ENCODE measurements at regions not wholly inside any gene's neighbourhood (a gene's known extent, or its start where the extent isn't known, plus 50 kb on each side); places are given as distances from the start of the nearest gene placed in this dataset.

DNA sequence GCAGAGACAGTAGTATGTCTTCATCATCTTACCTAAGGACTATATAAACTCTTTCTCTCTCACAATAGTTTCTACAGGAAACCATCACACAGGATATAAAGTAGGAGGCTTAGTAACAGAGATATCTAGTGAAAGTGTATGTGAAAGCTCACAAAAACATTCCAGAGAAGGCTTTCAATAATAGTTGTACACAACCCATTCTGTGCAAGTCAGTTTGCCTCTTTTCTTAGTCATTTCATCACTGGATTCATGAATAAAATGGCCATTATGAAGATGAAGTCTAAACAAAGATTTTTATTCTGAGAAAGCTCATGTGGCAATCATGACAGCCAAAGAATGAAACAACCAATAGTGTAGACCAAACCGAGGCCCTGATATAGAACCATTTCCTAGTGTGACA is 178.8 kb downstream of the GNAT3 start:
- Mint-ChIP-seq H3K4me3 (no peak overlapping the region), H3K36me3 (no peaks in the 10 kb centered on the region), H3K27ac (no peak overlapping the region), H3K27me3 (ENCODE audit: low read depth) (no peaks in the 10 kb centered on the region), H3K9me3 (peaks cover 7% of the 10 kb centered on the region), H3K4me1 (no peaks in the 10 kb centered on the region)
- DNase-seq (ENCODE audit: low spot score) (no peak), ATAC-seq (no peak)
- ChIA-PET CTCF (interaction anchor here (0.6 kb wide), 1 partner anchor 253 kb away, joined by 3 read pairs; no protein-coding TSS in a partner anchor), POLR2A (no interaction called here)
- TF ChIP-seq, protein P1, sequence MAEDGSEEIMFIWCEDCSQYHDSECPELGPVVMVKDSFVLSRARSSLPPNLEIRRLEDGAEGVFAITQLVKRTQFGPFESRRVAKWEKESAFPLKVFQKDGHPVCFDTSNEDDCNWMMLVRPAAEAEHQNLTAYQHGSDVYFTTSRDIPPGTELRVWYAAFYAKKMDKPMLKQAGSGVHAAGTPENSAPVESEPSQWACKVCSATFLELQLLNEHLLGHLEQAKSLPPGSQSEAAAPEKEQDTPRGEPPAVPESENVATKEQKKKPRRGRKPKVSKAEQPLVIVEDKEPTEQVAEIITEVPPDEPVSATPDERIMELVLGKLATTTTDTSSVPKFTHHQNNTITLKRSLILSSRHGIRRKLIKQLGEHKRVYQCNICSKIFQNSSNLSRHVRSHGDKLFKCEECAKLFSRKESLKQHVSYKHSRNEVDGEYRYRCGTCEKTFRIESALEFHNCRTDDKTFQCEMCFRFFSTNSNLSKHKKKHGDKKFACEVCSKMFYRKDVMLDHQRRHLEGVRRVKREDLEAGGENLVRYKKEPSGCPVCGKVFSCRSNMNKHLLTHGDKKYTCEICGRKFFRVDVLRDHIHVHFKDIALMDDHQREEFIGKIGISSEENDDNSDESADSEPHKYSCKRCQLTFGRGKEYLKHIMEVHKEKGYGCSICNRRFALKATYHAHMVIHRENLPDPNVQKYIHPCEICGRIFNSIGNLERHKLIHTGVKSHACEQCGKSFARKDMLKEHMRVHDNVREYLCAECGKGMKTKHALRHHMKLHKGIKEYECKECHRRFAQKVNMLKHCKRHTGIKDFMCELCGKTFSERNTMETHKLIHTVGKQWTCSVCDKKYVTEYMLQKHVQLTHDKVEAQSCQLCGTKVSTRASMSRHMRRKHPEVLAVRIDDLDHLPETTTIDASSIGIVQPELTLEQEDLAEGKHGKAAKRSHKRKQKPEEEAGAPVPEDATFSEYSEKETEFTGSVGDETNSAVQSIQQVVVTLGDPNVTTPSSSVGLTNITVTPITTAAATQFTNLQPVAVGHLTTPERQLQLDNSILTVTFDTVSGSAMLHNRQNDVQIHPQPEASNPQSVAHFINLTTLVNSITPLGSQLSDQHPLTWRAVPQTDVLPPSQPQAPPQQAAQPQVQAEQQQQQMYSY (CRISPR knock-in tag; IDR thresholded peaks at IDR 0.05), result no peak
- TF ChIP-seq, protein P2, sequence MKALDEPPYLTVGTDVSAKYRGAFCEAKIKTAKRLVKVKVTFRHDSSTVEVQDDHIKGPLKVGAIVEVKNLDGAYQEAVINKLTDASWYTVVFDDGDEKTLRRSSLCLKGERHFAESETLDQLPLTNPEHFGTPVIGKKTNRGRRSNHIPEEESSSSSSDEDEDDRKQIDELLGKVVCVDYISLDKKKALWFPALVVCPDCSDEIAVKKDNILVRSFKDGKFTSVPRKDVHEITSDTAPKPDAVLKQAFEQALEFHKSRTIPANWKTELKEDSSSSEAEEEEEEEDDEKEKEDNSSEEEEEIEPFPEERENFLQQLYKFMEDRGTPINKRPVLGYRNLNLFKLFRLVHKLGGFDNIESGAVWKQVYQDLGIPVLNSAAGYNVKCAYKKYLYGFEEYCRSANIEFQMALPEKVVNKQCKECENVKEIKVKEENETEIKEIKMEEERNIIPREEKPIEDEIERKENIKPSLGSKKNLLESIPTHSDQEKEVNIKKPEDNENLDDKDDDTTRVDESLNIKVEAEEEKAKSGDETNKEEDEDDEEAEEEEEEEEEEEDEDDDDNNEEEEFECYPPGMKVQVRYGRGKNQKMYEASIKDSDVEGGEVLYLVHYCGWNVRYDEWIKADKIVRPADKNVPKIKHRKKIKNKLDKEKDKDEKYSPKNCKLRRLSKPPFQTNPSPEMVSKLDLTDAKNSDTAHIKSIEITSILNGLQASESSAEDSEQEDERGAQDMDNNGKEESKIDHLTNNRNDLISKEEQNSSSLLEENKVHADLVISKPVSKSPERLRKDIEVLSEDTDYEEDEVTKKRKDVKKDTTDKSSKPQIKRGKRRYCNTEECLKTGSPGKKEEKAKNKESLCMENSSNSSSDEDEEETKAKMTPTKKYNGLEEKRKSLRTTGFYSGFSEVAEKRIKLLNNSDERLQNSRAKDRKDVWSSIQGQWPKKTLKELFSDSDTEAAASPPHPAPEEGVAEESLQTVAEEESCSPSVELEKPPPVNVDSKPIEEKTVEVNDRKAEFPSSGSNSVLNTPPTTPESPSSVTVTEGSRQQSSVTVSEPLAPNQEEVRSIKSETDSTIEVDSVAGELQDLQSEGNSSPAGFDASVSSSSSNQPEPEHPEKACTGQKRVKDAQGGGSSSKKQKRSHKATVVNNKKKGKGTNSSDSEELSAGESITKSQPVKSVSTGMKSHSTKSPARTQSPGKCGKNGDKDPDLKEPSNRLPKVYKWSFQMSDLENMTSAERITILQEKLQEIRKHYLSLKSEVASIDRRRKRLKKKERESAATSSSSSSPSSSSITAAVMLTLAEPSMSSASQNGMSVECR (CRISPR knock-in tag; IDR thresholded peaks at IDR 0.05; ENCODE audit: borderline replicate concordance), result no peak
- TF ChIP-seq, protein P3, sequence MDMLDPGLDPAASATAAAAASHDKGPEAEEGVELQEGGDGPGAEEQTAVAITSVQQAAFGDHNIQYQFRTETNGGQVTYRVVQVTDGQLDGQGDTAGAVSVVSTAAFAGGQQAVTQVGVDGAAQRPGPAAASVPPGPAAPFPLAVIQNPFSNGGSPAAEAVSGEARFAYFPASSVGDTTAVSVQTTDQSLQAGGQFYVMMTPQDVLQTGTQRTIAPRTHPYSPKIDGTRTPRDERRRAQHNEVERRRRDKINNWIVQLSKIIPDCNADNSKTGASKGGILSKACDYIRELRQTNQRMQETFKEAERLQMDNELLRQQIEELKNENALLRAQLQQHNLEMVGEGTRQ (CRISPR knock-in tag; IDR thresholded peaks at IDR 0.05), result no peak
- TF ChIP-seq FOXP1 (CRISPR knock-in tag; IDR thresholded peaks at IDR 0.05; ENCODE audit: borderline replicate concordance) (no peak), TP53 (CRISPR knock-in tag; IDR thresholded peaks at IDR 0.05) (no peak), ZNF396 (CRISPR knock-in tag; IDR thresholded peaks at IDR 0.05; ENCODE audit: borderline replicate concordance) (no peak), ZNF219 (CRISPR knock-in tag; IDR thresholded peaks at IDR 0.05; ENCODE audit: borderline replicate concordance) (no peak), PRRX2 (CRISPR knock-in tag; IDR thresholded peaks at IDR 0.05) (no peak), JUN (CRISPR knock-in tag; IDR thresholded peaks at IDR 0.05) (no peak), HMGA2 (CRISPR knock-in tag; IDR thresholded peaks at IDR 0.05) (no peak), KAT7 (CRISPR knock-in tag; IDR thresholded peaks at IDR 0.05; ENCODE audit: borderline replicate concordance) (no peak), FOXJ3 (CRISPR knock-in tag; IDR thresholded peaks at IDR 0.05; ENCODE audit: borderline replicate concordance) (no peak), NR1H2 (CRISPR knock-in tag; IDR thresholded peaks at IDR 0.05) (no peak), ATF1 (CRISPR knock-in tag; IDR thresholded peaks at IDR 0.05) (no peak)
- TF ChIP-seq, protein P4, sequence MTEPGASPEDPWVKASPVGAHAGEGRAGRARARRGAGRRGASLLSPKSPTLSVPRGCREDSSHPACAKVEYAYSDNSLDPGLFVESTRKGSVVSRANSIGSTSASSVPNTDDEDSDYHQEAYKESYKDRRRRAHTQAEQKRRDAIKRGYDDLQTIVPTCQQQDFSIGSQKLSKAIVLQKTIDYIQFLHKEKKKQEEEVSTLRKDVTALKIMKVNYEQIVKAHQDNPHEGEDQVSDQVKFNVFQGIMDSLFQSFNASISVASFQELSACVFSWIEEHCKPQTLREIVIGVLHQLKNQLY (CRISPR knock-in tag; IDR thresholded peaks at IDR 0.05), result no peak
- TF ChIP-seq, protein P5, sequence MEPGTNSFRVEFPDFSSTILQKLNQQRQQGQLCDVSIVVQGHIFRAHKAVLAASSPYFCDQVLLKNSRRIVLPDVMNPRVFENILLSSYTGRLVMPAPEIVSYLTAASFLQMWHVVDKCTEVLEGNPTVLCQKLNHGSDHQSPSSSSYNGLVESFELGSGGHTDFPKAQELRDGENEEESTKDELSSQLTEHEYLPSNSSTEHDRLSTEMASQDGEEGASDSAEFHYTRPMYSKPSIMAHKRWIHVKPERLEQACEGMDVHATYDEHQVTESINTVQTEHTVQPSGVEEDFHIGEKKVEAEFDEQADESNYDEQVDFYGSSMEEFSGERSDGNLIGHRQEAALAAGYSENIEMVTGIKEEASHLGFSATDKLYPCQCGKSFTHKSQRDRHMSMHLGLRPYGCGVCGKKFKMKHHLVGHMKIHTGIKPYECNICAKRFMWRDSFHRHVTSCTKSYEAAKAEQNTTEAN (CRISPR knock-in tag; IDR thresholded peaks at IDR 0.05), result no peak
- TF ChIP-seq, protein P6, sequence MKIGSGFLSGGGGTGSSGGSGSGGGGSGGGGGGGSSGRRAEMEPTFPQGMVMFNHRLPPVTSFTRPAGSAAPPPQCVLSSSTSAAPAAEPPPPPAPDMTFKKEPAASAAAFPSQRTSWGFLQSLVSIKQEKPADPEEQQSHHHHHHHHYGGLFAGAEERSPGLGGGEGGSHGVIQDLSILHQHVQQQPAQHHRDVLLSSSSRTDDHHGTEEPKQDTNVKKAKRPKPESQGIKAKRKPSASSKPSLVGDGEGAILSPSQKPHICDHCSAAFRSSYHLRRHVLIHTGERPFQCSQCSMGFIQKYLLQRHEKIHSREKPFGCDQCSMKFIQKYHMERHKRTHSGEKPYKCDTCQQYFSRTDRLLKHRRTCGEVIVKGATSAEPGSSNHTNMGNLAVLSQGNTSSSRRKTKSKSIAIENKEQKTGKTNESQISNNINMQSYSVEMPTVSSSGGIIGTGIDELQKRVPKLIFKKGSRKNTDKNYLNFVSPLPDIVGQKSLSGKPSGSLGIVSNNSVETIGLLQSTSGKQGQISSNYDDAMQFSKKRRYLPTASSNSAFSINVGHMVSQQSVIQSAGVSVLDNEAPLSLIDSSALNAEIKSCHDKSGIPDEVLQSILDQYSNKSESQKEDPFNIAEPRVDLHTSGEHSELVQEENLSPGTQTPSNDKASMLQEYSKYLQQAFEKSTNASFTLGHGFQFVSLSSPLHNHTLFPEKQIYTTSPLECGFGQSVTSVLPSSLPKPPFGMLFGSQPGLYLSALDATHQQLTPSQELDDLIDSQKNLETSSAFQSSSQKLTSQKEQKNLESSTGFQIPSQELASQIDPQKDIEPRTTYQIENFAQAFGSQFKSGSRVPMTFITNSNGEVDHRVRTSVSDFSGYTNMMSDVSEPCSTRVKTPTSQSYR (CRISPR knock-in tag; IDR thresholded peaks at IDR 0.05), result no peak

All from WTC11 (cell line).